Vagina (tissue), 2 donors: ENCODE measurements at regions not wholly inside any gene's neighbourhood (a gene's known extent, or its start where the extent isn't known, plus 50 kb on each side); places are given as distances from the start of the nearest gene placed in this dataset.

Source experiments
- CTCF ChIP-seq, 3 experiments: fragments of 450-650 bp in 2 of 3; fragments of 200-600 bp in 1 of 3; sonication (generic) in 1 of 3; IDR thresholded peaks; one replicate each; pipeline ENCODE4 v1.5.1; 2017 to 2019; ENCODE audit warnings: antibody characterized with exemption in 3 of 3, mild to moderate bottlenecking in 2 of 3, moderate library complexity in 2 of 3
- POLR2A ChIP-seq, 2 donors: fragments of 450-650 bp; IDR thresholded peaks; one replicate each; pipeline ENCODE4 v1.6.1; 2017; ENCODE audit warnings: antibody characterized with exemption in 2 of 2, mild to moderate bottlenecking in 2 of 2, moderate library complexity in 2 of 2
- POLR2AphosphoS5 ChIP-seq, 2 donors: sonication (generic); formaldehyde crosslinking; IDR thresholded peaks; one replicate each; pipeline ENCODE4 v1.9.0; 2017; ENCODE audit warnings: antibody characterized with exemption in 2 of 2, mild to moderate bottlenecking in 2 of 2, low read depth in 1 of 2; ENCODE audit not compliant: insufficient read depth in 1 of 2

- TF ChIP-seq CTCF (IDR thresholded peaks at IDR 0.05) (no peak), POLR2AphosphoS5 (IDR thresholded peaks at IDR 0.05; ENCODE audit: insufficient read depth in 1 of 2, low read depth in 1 of 2) (no peak), POLR2A (IDR thresholded peaks at IDR 0.05) (no peak)
These were observed 664.7 kb upstream of the FAM241A start for GRCh38 chr4:111480510-111480909.
